Eye (tissue), 1 donor: ENCODE measurements at regions not wholly inside any gene's neighbourhood (a gene's known extent, or its start where the extent isn't known, plus 50 kb on each side); places are given as distances from the start of the nearest gene placed in this dataset.
"Not testable (repeated sequence)": the region's sequence is repeated elsewhere in the genome, so short reads cannot be mapped to it uniquely, and the experiment has no call there.

Experiments used
- DNase-seq: peaks from one replicate; pipeline ENCODE4 v3.0.0-alpha.2; 2015

GRCh38 chr16:60204181-60204580, 1470.1 kb upstream of the GOT2 start:
- no peak for DNase-seq

- peak; percentile 41 for DNase-seq
These were observed 1469.5 kb upstream of the GOT2 start for GRCh38 chr16:60203525-60204124.

- DNase-seq: not testable (repeated sequence)
These were observed 1466.6 kb upstream of the GOT2 start for GRCh38 chr16:60200729-60201128.

GRCh38 chr16:60200161-60200560, 1466.0 kb upstream of the GOT2 start:
- DNase-seq: no peak

- no peak for DNase-seq
These were observed 1465.0 kb upstream of the GOT2 start for GRCh38 chr16:60199150-60199549.

- DNase-seq: no peak
These were observed 1447.4 kb upstream of the GOT2 start for GRCh38 chr16:60181536-60181935.

GRCh38 chr16:60180609-60181008, 1446.5 kb upstream of the GOT2 start:
- no peak for DNase-seq

GRCh38 chr16:60170196-60170595, 1436.1 kb upstream of the GOT2 start:
- DNase-seq: peak; percentile 10

GRCh38 chr16:60166111-60166510, 1432.0 kb upstream of the GOT2 start:
- DNase-seq: no peak

- DNase-seq: no peak
These were observed 1417.9 kb upstream of the GOT2 start for GRCh38 chr16:60151987-60152386.

GRCh38 chr16:60150907-60151306, 1416.8 kb upstream of the GOT2 start:
- no peak for DNase-seq

GRCh38 chr16:60143348-60143705, 1409.2 kb upstream of the GOT2 start:
- no peak for DNase-seq

GRCh38 chr16:60142619-60143347, 1408.7 kb upstream of the GOT2 start:
- DNase-seq: no peak

- no peak for DNase-seq
These were observed 1403.8 kb upstream of the GOT2 start for GRCh38 chr16:60137891-60138290.

GRCh38 chr16:60127196-60127595, 1393.1 kb upstream of the GOT2 start:
- peak; percentile 17 for DNase-seq

- DNase-seq: not testable (repeated sequence)
These were observed 1392.0 kb upstream of the GOT2 start for GRCh38 chr16:60126115-60126514.

- peak; percentile 45 for DNase-seq
These were observed 1389.4 kb upstream of the GOT2 start for GRCh38 chr16:60123392-60124023.

GRCh38 chr16:60120586-60120985, 1386.5 kb upstream of the GOT2 start:
- DNase-seq: no peak

GRCh38 chr16:60110531-60110930, 1376.4 kb upstream of the GOT2 start:
- no peak for DNase-seq

GRCh38 chr16:60107871-60108270, 1373.8 kb upstream of the GOT2 start:
- no peak for DNase-seq

GRCh38 chr16:60107437-60107836, 1373.3 kb upstream of the GOT2 start:
- no peak for DNase-seq

- no peak for DNase-seq
These were observed 1366.3 kb upstream of the GOT2 start for GRCh38 chr16:60100371-60100770.

GRCh38 chr16:60091529-60091928, 1357.4 kb upstream of the GOT2 start:
- DNase-seq: peak; percentile 1

- DNase-seq: peak; percentile 9
These were observed 1357.0 kb upstream of the GOT2 start for GRCh38 chr16:60091071-60091470.
